ENCODE measurements at regions not wholly inside any gene's neighbourhood (a gene's known extent, or its start where the extent isn't known, plus 50 kb on each side); places are given as distances from the start of the nearest gene placed in this dataset.
"Not testable (repeated sequence)": the region's sequence is repeated elsewhere in the genome, so short reads cannot be mapped to it uniquely, and the experiment has no call there.

- no peaks in the 10 kb centered on the region for H3K79me2 ChIP-seq (ENCODE audit: low read depth)
- no peak overlapping the region for H3K4me2 ChIP-seq
- H4K20me1 ChIP-seq (ENCODE audit: low read depth), result no peaks in the 10 kb centered on the region
- H3K27me3 ChIP-seq, result no peaks in the 10 kb centered on the region
- peaks cover 16% of the 10 kb centered on the region for H3K9me3 Mint-ChIP-seq
- H3K4me3 ChIP-seq, result no peak overlapping the region
- no peaks in the 10 kb centered on the region for H3K9me3 ChIP-seq (ENCODE audit: low read depth)
- no peaks in the 10 kb centered on the region for H3K4me1 ChIP-seq
- TF ChIP-seq EZH2phosphoT487 (IDR thresholded peaks at IDR 0.05) (no peak), EZH2 (IDR thresholded peaks at IDR 0.05) (no peak)
- TF ChIP-seq, protein P1, sequence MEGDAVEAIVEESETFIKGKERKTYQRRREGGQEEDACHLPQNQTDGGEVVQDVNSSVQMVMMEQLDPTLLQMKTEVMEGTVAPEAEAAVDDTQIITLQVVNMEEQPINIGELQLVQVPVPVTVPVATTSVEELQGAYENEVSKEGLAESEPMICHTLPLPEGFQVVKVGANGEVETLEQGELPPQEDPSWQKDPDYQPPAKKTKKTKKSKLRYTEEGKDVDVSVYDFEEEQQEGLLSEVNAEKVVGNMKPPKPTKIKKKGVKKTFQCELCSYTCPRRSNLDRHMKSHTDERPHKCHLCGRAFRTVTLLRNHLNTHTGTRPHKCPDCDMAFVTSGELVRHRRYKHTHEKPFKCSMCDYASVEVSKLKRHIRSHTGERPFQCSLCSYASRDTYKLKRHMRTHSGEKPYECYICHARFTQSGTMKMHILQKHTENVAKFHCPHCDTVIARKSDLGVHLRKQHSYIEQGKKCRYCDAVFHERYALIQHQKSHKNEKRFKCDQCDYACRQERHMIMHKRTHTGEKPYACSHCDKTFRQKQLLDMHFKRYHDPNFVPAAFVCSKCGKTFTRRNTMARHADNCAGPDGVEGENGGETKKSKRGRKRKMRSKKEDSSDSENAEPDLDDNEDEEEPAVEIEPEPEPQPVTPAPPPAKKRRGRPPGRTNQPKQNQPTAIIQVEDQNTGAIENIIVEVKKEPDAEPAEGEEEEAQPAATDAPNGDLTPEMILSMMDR (IDR thresholded peaks at IDR 0.05), result no peak
- H2AFZ ChIP-seq (replicated peaks), result no peak overlapping the region
- H3F3A ChIP-seq (ENCODE audit: low read depth), result no peaks in the 10 kb centered on the region
- H3K36me3 Mint-ChIP-seq, result no peaks in the 10 kb centered on the region
- DNase-seq (ENCODE audit: low spot score), result no peak
- no peaks in the 10 kb centered on the region for H3K4me1 Mint-ChIP-seq
- no peak overlapping the region for H3K27ac ChIP-seq
- H3K27me3 Mint-ChIP-seq (ENCODE audit: insufficient read depth, low read depth), result no peaks in the 10 kb centered on the region
- no peak overlapping the region for H3K9ac ChIP-seq
- no peak overlapping the region for H3K4me3 Mint-ChIP-seq
- H3K27ac Mint-ChIP-seq, result no peak overlapping the region
- no peaks in the 10 kb centered on the region for H3K36me3 ChIP-seq
Measured at GRCh38 chr6:141938664-141939063, 194.1 kb upstream of the GJE1 start.

- H3K9ac ChIP-seq, result no peak overlapping the region
- TF ChIP-seq EZH2 (IDR thresholded peaks at IDR 0.05), result no peak
- no peak overlapping the region for H3K27ac ChIP-seq
- no peaks in the 10 kb centered on the region for H3K9me3 ChIP-seq (ENCODE audit: low read depth)
- no peaks in the 10 kb centered on the region for H3F3A ChIP-seq (ENCODE audit: low read depth)
- H3K27ac Mint-ChIP-seq, result no peak overlapping the region
- H3K4me3 ChIP-seq, result no peak overlapping the region
- H4K20me1 ChIP-seq (ENCODE audit: low read depth), result no peaks in the 10 kb centered on the region
- H2AFZ ChIP-seq (replicated peaks), result no peak overlapping the region
- no peaks in the 10 kb centered on the region for H3K4me1 Mint-ChIP-seq
- no peaks in the 10 kb centered on the region for H3K9me3 Mint-ChIP-seq
- H3K4me3 Mint-ChIP-seq, result no peak overlapping the region
- H3K4me2 ChIP-seq, result no peak overlapping the region
- no peaks in the 10 kb centered on the region for H3K27me3 Mint-ChIP-seq (ENCODE audit: insufficient read depth, low read depth)
- no peaks in the 10 kb centered on the region for H3K79me2 ChIP-seq (ENCODE audit: low read depth)
- no peak for DNase-seq (ENCODE audit: low spot score)
- H3K36me3 ChIP-seq, result no peaks in the 10 kb centered on the region
- H3K27me3 ChIP-seq, result no peaks in the 10 kb centered on the region
- no peaks in the 10 kb centered on the region for H3K4me1 ChIP-seq
- H3K36me3 Mint-ChIP-seq, result no peaks in the 10 kb centered on the region
Measured at GRCh38 chr6:141932685-141933084, 200.0 kb upstream of the GJE1 start.

DNA sequence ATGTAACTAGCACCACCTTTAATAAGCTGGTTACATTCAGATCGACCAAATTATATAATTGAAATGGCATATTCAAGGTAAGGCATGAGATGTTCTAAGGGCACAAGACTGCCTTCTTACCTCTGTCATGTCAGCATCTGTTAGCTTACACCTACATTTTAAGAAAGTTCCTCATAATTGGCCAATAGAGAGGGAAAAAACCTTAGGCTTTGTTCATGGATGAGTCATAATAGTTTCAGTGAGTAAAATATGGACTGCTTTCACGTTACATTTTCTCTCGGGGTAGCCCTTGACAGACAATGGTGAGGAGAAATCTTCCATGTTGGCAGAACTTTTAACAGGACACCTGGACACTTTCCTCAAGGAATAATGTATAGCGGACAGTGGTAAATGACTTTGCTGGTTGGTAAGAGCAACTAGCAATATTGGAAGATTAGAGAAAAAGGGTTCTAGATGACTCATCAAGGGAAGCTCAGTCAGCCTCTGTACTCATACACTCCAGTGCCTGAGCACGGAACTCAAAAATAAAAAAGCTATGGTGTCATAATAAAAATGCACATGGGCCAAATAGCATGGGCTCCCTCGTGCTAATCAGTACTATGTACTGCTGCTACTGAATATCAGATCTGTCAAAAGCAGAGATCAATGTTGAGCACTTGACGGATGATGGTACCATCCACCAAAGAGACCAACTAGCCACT is 206.4 kb upstream of the GJE1 start:
- H3K36me3 Mint-ChIP-seq; DNase-seq (ENCODE audit: low spot score); H3K9me3 ChIP-seq (ENCODE audit: low read depth); H3F3A ChIP-seq (ENCODE audit: low read depth); H3K27me3 ChIP-seq; H3K4me3 Mint-ChIP-seq; H3K4me1 ChIP-seq; H3K27ac ChIP-seq; H4K20me1 ChIP-seq (ENCODE audit: low read depth); H3K36me3 ChIP-seq; H3K4me3 ChIP-seq; H3K9me3 Mint-ChIP-seq; H2AFZ ChIP-seq (replicated peaks); H3K4me1 Mint-ChIP-seq; H3K4me2 ChIP-seq; H3K27ac Mint-ChIP-seq; H3K27me3 Mint-ChIP-seq (ENCODE audit: insufficient read depth, low read depth); H3K79me2 ChIP-seq (ENCODE audit: low read depth); H3K9ac ChIP-seq: not testable (repeated sequence)

DNA sequence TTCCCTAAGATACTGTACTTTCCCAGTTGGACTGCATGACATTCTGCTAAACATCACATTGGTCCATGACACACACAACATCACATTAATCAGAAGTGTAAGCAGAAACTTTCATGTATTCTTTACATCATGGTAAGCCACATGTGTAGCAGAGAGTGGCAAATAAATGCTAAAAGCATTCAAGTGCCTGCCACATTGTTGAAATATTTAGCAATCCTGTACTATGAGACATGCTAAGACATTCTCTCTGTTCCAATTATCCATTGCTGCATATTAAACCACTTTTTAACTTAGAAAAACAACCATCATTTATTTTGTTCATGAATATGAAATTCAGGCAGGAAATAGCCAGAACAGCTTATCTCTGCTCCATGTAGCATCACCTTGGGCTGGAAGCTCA is 207.7 kb upstream of the GJE1 start:
- DNase-seq (ENCODE audit: low spot score), result no peak
- H2AFZ ChIP-seq (replicated peaks), result no peak overlapping the region
- H3K36me3 Mint-ChIP-seq, result no peaks in the 10 kb centered on the region
- H3K4me1 Mint-ChIP-seq, result no peaks in the 10 kb centered on the region
- H3K9ac ChIP-seq, result no peak overlapping the region
- TF ChIP-seq EZH2phosphoT487 (IDR thresholded peaks at IDR 0.05), result no peak
- TF ChIP-seq EZH2 (IDR thresholded peaks at IDR 0.05), result no peak
- TF ChIP-seq, protein P1 (IDR thresholded peaks at IDR 0.05), result no peak
- peaks cover 3% of the 10 kb centered on the region for H3K9me3 Mint-ChIP-seq
- no peaks in the 10 kb centered on the region for H3K9me3 ChIP-seq (ENCODE audit: low read depth)
- H3K4me3 ChIP-seq, result no peak overlapping the region
- H3K36me3 ChIP-seq, result no peaks in the 10 kb centered on the region
- H3K27me3 Mint-ChIP-seq (ENCODE audit: insufficient read depth, low read depth), result no peaks in the 10 kb centered on the region
- H3K4me2 ChIP-seq, result no peak overlapping the region
- H3K4me1 ChIP-seq, result no peaks in the 10 kb centered on the region
- H3F3A ChIP-seq (ENCODE audit: low read depth), result no peaks in the 10 kb centered on the region
- H3K27me3 ChIP-seq, result no peaks in the 10 kb centered on the region
- H3K27ac Mint-ChIP-seq, result no peak overlapping the region
- no peaks in the 10 kb centered on the region for H4K20me1 ChIP-seq (ENCODE audit: low read depth)
- H3K79me2 ChIP-seq (ENCODE audit: low read depth), result no peaks in the 10 kb centered on the region
- H3K27ac ChIP-seq, result no peak overlapping the region
- H3K4me3 Mint-ChIP-seq, result no peak overlapping the region
